Fibroblast of mammary gland (primary cell): ENCODE measurements at regions not wholly inside any gene's neighbourhood (a gene's known extent, or its start where the extent isn't known, plus 50 kb on each side); places are given as distances from the start of the nearest gene placed in this dataset.

Experiments
- DNase-seq: peaks from one replicate; pipeline ENCODE4 v3.0.0-alpha.2; 2010; ENCODE audit warnings: low read depth
- H3K4me3 ChIP-seq: 2 replicates; pipeline ENCODE4 v1.5.1; 2011; ENCODE audit warnings: low read depth, mild to moderate bottlenecking, low read length, moderate library complexity; ENCODE audit not compliant: control insufficient read depth
- CTCF ChIP-seq: conservative IDR thresholded peaks from 2 replicates; pipeline ENCODE4 v1.5.1; 2011; ENCODE audit warnings: low read depth, low read length, inconsistent platforms; ENCODE audit not compliant: control insufficient read depth, insufficient read depth

GRCh38 chr12:87529413-87529812 lies 499.8 kb downstream of the C12orf50 start:
- no peak for DNase-seq
- TF ChIP-seq CTCF: no peak
- H3K4me3 ChIP-seq: no peak overlapping the region

GRCh38 chr12:87520968-87521367 lies 508.2 kb downstream of the C12orf50 start:
- DNase-seq: no peak
- no peak for TF ChIP-seq CTCF

GRCh38 chr12:87518481-87518880 lies 510.7 kb downstream of the C12orf50 start:
- H3K4me3 ChIP-seq: no peak overlapping the region
- peak; percentile 24 for DNase-seq
- TF ChIP-seq CTCF: no peak

More at GRCh38 chr12:87520968-87521367, 508.2 kb downstream of the C12orf50 start:
- no peak overlapping the region for H3K4me3 ChIP-seq

- H3K4me3 ChIP-seq: no peak overlapping the region
- no peak for TF ChIP-seq CTCF
- DNase-seq: no peak
These were observed 511.2 kb downstream of the C12orf50 start for GRCh38 chr12:87518036-87518435.

- no peak for TF ChIP-seq CTCF
- DNase-seq: peak; percentile 10
- no peak overlapping the region for H3K4me3 ChIP-seq
These were observed 515.5 kb downstream of the C12orf50 start for GRCh38 chr12:87513536-87514280.

GRCh38 chr12:87511371-87511770 lies 517.8 kb downstream of the C12orf50 start:
- no peak for TF ChIP-seq CTCF
- DNase-seq: no peak
- H3K4me3 ChIP-seq: no peak overlapping the region
